Liver (tissue), 8 donors: ENCODE measurements at regions not wholly inside any gene's neighbourhood (a gene's known extent, or its start where the extent isn't known, plus 50 kb on each side); places are given as distances from the start of the nearest gene placed in this dataset.

Source experiments
- DNase-seq: peaks from one replicate; pipeline ENCODE4 v3.0.0-alpha.2; 2017; ENCODE audit warnings: low spot score
- H3K27ac ChIP-seq, 2 donors: one replicate each; pipeline ENCODE4 v1.7.0; 2013; ENCODE audit warnings: inconsistent platforms in 2 of 2, low read length in 2 of 2, control low read depth in 1 of 2, low read depth in 1 of 2, mild to moderate bottlenecking in 1 of 2
- H3K27me3 ChIP-seq, 4 donors: one replicate each; pipeline versions ENCODE4 v1.6.1 to v1.7.0; 2013; ENCODE audit warnings: low read length in 3 of 4, inconsistent platforms in 1 of 4, mild to moderate bottlenecking in 1 of 4, moderate library complexity in 1 of 4; ENCODE audit not compliant: control insufficient read depth in 4 of 4, insufficient read depth in 4 of 4
- H3K36me3 ChIP-seq, 4 donors: one replicate each; pipeline versions ENCODE4 v1.6.1 to v1.7.0; 2013; ENCODE audit warnings: low read length in 3 of 4, mild to moderate bottlenecking in 3 of 4, low read depth in 1 of 4, moderate library complexity in 1 of 4; ENCODE audit not compliant: control insufficient read depth in 4 of 4, insufficient read depth in 3 of 4
- H3K4me1 ChIP-seq, 4 donors: one replicate each; pipeline versions ENCODE4 v1.6.1 to v1.7.0; 2013; ENCODE audit warnings: low read length in 3 of 4, mild to moderate bottlenecking in 3 of 4, moderate library complexity in 1 of 4; ENCODE audit not compliant: control insufficient read depth in 4 of 4, insufficient read depth in 4 of 4
- H3K4me3 ChIP-seq, 3 donors: one replicate each; pipeline versions ENCODE4 v1.6.1 to v1.7.0; 2013; ENCODE audit warnings: low read length in 3 of 3, control low read depth in 1 of 3, low read depth in 1 of 3, mild to moderate bottlenecking in 1 of 3
- H3K9ac ChIP-seq, 2 donors: one replicate each; pipeline ENCODE4 v1.7.0; 2013; ENCODE audit warnings: low read length in 2 of 2, mild to moderate bottlenecking in 2 of 2, moderate library complexity in 2 of 2, control low read depth in 1 of 2, low read depth in 1 of 2
- H3K9me3 ChIP-seq, 4 donors: one replicate each; pipeline versions ENCODE4 v1.6.1 to v1.7.0; 2013; ENCODE audit warnings: low read length in 3 of 4; ENCODE audit not compliant: control insufficient read depth in 4 of 4
- ATF3 ChIP-seq: IDR thresholded peaks from 2 replicates; pipeline ENCODE4 v1.6.1; 2016; ENCODE audit warnings: antibody characterized with exemption
- EGR1 ChIP-seq, 2 donors: IDR thresholded peaks; 2 replicates each; pipeline ENCODE4 v1.6.1; 2016 to 2018; ENCODE audit warnings: antibody characterized with exemption in 2 of 2, low read depth in 2 of 2
- FOXA1 ChIP-seq: IDR thresholded peaks from 2 replicates; pipeline ENCODE4 v1.6.1; 2016; ENCODE audit warnings: antibody characterized with exemption
- GABPA ChIP-seq, 2 donors: IDR thresholded peaks in 1 of 2; conservative IDR thresholded peaks in 1 of 2; 2 replicates each; pipeline ENCODE4 v1.6.1; 2016; ENCODE audit warnings: antibody characterized with exemption in 2 of 2, mild to moderate bottlenecking in 1 of 2, moderate library complexity in 1 of 2
- HNF4A ChIP-seq, 2 donors: conservative IDR thresholded peaks; 2 replicates each; pipeline ENCODE4 v1.6.1; 2016; ENCODE audit warnings: antibody characterized with exemption in 2 of 2, mild to moderate bottlenecking in 2 of 2
- HNF4G ChIP-seq: IDR thresholded peaks from 2 replicates; pipeline ENCODE4 v1.6.1; 2016; ENCODE audit warnings: antibody characterized with exemption
- NR2F2 ChIP-seq: IDR thresholded peaks from 2 replicates; pipeline ENCODE4 v1.6.1; 2016; ENCODE audit warnings: antibody characterized with exemption
- RXRA ChIP-seq, 2 donors: IDR thresholded peaks; 2 replicates each; pipeline ENCODE4 v1.6.1; 2017 to 2018; ENCODE audit warnings: antibody characterized with exemption in 2 of 2, mild to moderate bottlenecking in 1 of 2
- SP1 ChIP-seq: IDR thresholded peaks from 2 replicates; pipeline ENCODE4 v1.6.1; 2018; ENCODE audit warnings: antibody characterized with exemption, mild to moderate bottlenecking
- YY1 ChIP-seq: IDR thresholded peaks from 2 replicates; pipeline ENCODE4 v1.6.1; 2016; ENCODE audit warnings: antibody characterized with exemption, mild to moderate bottlenecking
- WGBS: extraction: QIAGEN DNeasy Blood & Tissue Kit; methylation state at CpG from one replicate; pipeline ENCODE4 v1.1.7; 2013; 5-methylcytosine and 5-hydroxymethylcytosine counted together
- TF ChIP-seq, protein P1 (sequence below): fragments of 150-350 bp; IDR thresholded peaks from 2 replicates; pipeline ENCODE4 v1.5.1; 2017; ENCODE audit warnings: improper control_type of control experiment, low read depth, low read length; ENCODE audit not compliant: missing input control
- TF ChIP-seq, protein P2 (sequence below): IDR thresholded peaks from 2 replicates; pipeline ENCODE4 v1.6.1; 2016; ENCODE audit warnings: antibody characterized with exemption
- TF ChIP-seq, protein P3 (sequence below): IDR thresholded peaks from 2 replicates; pipeline ENCODE4 v1.6.1; 2016; ENCODE audit warnings: antibody characterized with exemption
- donor health status: healthy.
- donor health status: healthy.
- donor health status: healthy.
- donor health status: healthy.
- donor health status: healthy.

GRCh38 chr11:37858398-37858797, 1260.4 kb upstream of the RAG2 start:
- H3K4me3 ChIP-seq: no peak overlapping the region
- TF ChIP-seq, protein P1, sequence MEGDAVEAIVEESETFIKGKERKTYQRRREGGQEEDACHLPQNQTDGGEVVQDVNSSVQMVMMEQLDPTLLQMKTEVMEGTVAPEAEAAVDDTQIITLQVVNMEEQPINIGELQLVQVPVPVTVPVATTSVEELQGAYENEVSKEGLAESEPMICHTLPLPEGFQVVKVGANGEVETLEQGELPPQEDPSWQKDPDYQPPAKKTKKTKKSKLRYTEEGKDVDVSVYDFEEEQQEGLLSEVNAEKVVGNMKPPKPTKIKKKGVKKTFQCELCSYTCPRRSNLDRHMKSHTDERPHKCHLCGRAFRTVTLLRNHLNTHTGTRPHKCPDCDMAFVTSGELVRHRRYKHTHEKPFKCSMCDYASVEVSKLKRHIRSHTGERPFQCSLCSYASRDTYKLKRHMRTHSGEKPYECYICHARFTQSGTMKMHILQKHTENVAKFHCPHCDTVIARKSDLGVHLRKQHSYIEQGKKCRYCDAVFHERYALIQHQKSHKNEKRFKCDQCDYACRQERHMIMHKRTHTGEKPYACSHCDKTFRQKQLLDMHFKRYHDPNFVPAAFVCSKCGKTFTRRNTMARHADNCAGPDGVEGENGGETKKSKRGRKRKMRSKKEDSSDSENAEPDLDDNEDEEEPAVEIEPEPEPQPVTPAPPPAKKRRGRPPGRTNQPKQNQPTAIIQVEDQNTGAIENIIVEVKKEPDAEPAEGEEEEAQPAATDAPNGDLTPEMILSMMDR: no peak
- TF ChIP-seq RXRA (IDR thresholded peaks at IDR 0.05) (no peak), HNF4G (no peak), HNF4A (conservative IDR thresholded peaks at IDR 0.05) (no peak), NR2F2 (no peak), EGR1 (IDR thresholded peaks at IDR 0.05; ENCODE audit: low read depth in 2 of 2) (no peak), ATF3 (no peak), GABPA (IDR thresholded peaks at IDR 0.05 in 1 of 2, conservative IDR thresholded peaks at IDR 0.05 in 1 of 2) (no peak), YY1 (no peak)
- TF ChIP-seq, protein P2, sequence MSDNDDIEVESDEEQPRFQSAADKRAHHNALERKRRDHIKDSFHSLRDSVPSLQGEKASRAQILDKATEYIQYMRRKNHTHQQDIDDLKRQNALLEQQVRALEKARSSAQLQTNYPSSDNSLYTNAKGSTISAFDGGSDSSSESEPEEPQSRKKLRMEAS: no peak
- no peak for DNase-seq

GRCh38 chr11:37857726-37858125, 1259.7 kb upstream of the RAG2 start:
- H3K36me3 ChIP-seq: no peaks in the 10 kb centered on the region
- no peaks in the 10 kb centered on the region for H3K4me1 ChIP-seq
- no peak overlapping the region for H3K9ac ChIP-seq
- peaks cover 0 to 2% (median 0%) of the 10 kb centered on the region in 4 donors for H3K27me3 ChIP-seq
- H3K4me3 ChIP-seq: no peak overlapping the region
- no peak for DNase-seq
- H3K9me3 ChIP-seq: peaks cover 0 to 2% (median 0%) of the 10 kb centered on the region in 4 donors
- 77% methylated on average over 4 of the region's 4 CpGs for WGBS
- no peak overlapping the region for H3K27ac ChIP-seq
- no peak for TF ChIP-seq EGR1 (IDR thresholded peaks at IDR 0.05; ENCODE audit: low read depth in 2 of 2)
- no peak for TF ChIP-seq RXRA (IDR thresholded peaks at IDR 0.05)
- TF ChIP-seq GABPA (IDR thresholded peaks at IDR 0.05 in 1 of 2, conservative IDR thresholded peaks at IDR 0.05 in 1 of 2): no peak
- TF ChIP-seq, protein P2: no peak
- TF ChIP-seq SP1: no peak
- no peak for TF ChIP-seq ATF3
- TF ChIP-seq HNF4A (conservative IDR thresholded peaks at IDR 0.05): no peak
- TF ChIP-seq YY1: no peak
- TF ChIP-seq NR2F2: no peak
- no peak for TF ChIP-seq FOXA1
- TF ChIP-seq, protein P3, sequence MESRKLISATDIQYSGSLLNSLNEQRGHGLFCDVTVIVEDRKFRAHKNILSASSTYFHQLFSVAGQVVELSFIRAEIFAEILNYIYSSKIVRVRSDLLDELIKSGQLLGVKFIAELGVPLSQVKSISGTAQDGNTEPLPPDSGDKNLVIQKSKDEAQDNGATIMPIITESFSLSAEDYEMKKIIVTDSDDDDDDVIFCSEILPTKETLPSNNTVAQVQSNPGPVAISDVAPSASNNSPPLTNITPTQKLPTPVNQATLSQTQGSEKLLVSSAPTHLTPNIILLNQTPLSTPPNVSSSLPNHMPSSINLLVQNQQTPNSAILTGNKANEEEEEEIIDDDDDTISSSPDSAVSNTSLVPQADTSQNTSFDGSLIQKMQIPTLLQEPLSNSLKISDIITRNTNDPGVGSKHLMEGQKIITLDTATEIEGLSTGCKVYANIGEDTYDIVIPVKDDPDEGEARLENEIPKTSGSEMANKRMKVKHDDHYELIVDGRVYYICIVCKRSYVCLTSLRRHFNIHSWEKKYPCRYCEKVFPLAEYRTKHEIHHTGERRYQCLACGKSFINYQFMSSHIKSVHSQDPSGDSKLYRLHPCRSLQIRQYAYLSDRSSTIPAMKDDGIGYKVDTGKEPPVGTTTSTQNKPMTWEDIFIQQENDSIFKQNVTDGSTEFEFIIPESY: no peak

More at GRCh38 chr11:37858398-37858797, 1260.4 kb upstream of the RAG2 start:
- no peaks in the 10 kb centered on the region for H3K36me3 ChIP-seq
- no peak overlapping the region for H3K27ac ChIP-seq
- no peak overlapping the region for H3K9ac ChIP-seq
- H3K9me3 ChIP-seq: peaks cover 0 to 2% (median 0%) of the 10 kb centered on the region in 4 donors
- H3K4me1 ChIP-seq: no peaks in the 10 kb centered on the region
- H3K27me3 ChIP-seq: peaks cover 0 to 2% (median 0%) of the 10 kb centered on the region in 4 donors
- 89% methylated on average over 1 of the region's 1 CpG for WGBS
